HEK293T (cell line): ENCODE measurements at regions not wholly inside any gene's neighbourhood (a gene's known extent, or its start where the extent isn't known, plus 50 kb on each side); places are given as distances from the start of the nearest gene placed in this dataset.

Experiments
- ARNT ChIP-seq: fragments of 450-650 bp; IDR thresholded peaks from 2 replicates; pipeline ENCODE4 v1.6.1; 2017; ENCODE audit warnings: mild to moderate bottlenecking
- FOXA1 ChIP-seq: fragments of 450-650 bp; IDR thresholded peaks from 2 replicates; pipeline ENCODE4 v1.6.1; 2016; ENCODE audit warnings: mild to moderate bottlenecking
- SP1 ChIP-seq: fragments of 450-650 bp; IDR thresholded peaks from 2 replicates; pipeline ENCODE4 v1.6.1; 2017
- ZNF384 ChIP-seq: fragments of 450-650 bp; IDR thresholded peaks from 2 replicates; pipeline ENCODE4 v1.6.1; 2016

GRCh38 chr6:158910484-158911440 lies 89.2 kb downstream of the RSPH3 start:
- TF ChIP-seq ZNF384: no peak
- TF ChIP-seq FOXA1: no peak
- no peak for TF ChIP-seq ARNT
- no peak for TF ChIP-seq SP1
